ENCODE measurements at regions not wholly inside any gene's neighbourhood (a gene's known extent, or its start where the extent isn't known, plus 50 kb on each side); places are given as distances from the start of the nearest gene placed in this dataset.

GRCh38 chr11:91093141-91093540 is 870.3 kb upstream of the CHORDC1 start:
- TF ChIP-seq CTCF (IDR thresholded peaks at IDR 0.05): no peak
- TF ChIP-seq POLR2A (IDR thresholded peaks at IDR 0.05): no peak
- no peak for TF ChIP-seq EP300 (IDR thresholded peaks at IDR 0.05)
